Upper lobe of left lung (tissue), 4 donors: ENCODE measurements at regions not wholly inside any gene's neighbourhood (a gene's known extent, or its start where the extent isn't known, plus 50 kb on each side); places are given as distances from the start of the nearest gene placed in this dataset.

Source experiments
- CTCF ChIP-seq, 6 experiments: fragments of 450-650 bp in 4 of 6; fragments of 200-600 bp in 2 of 6; sonication (generic) in 2 of 6; IDR thresholded peaks; one replicate each; pipeline ENCODE4 v1.5.1; 2016 to 2019; ENCODE audit warnings: antibody characterized with exemption in 6 of 6
- POLR2A ChIP-seq, 4 donors: fragments of 450-650 bp; IDR thresholded peaks; one replicate each; pipeline ENCODE4 v1.5.1; 2016 to 2017; ENCODE audit warnings: antibody characterized with exemption in 4 of 4, mild to moderate bottlenecking in 2 of 4

- no peak for TF ChIP-seq POLR2A (IDR thresholded peaks at IDR 0.05)
- TF ChIP-seq CTCF (IDR thresholded peaks at IDR 0.05) = no peak
Observed at GRCh38 chr14:97036086-97036852, 239.1 kb downstream of the VRK1 start.
